ENCODE measurements at regions not wholly inside any gene's neighbourhood (a gene's known extent, or its start where the extent isn't known, plus 50 kb on each side); places are given as distances from the start of the nearest gene placed in this dataset.
"Not testable (repeated sequence)": the region's sequence is repeated elsewhere in the genome, so short reads cannot be mapped to it uniquely, and the experiment has no call there.

- TF ChIP-seq JUND (CRISPR knock-in tag; IDR thresholded peaks at IDR 0.05); NFRKB (IDR thresholded peaks at IDR 0.05); SP1 (IDR thresholded peaks at IDR 0.05); SP1 (CRISPR knock-in tag; IDR thresholded peaks at IDR 0.05): not testable (repeated sequence)
Measured at GRCh38 chr9:24180572-24180971, 354.5 kb upstream of the ELAVL2 start.
